NT2/D1 (cell line): ENCODE measurements at regions not wholly inside any gene's neighbourhood (a gene's known extent, or its start where the extent isn't known, plus 50 kb on each side); places are given as distances from the start of the nearest gene placed in this dataset.

Source experiments
- DNase-seq: peaks from one replicate; pipeline ENCODE4 v3.0.0-alpha.2; 2011; ENCODE audit warnings: low read depth, low spot score
- H3K27me3 ChIP-seq: 2 replicates; pipeline ENCODE4 v1.6.0; 2011; ENCODE audit warnings: mild to moderate bottlenecking; ENCODE audit not compliant: insufficient read length, insufficient read depth
- H3K36me3 ChIP-seq: 2 replicates; pipeline ENCODE4 v1.6.1; 2011; ENCODE audit warnings: mild to moderate bottlenecking, low read length, mixed read lengths; ENCODE audit not compliant: insufficient read depth, insufficient read length
- H3K4me1 ChIP-seq: 2 replicates; pipeline ENCODE4 v1.5.1; 2011; ENCODE audit not compliant: insufficient read depth, insufficient read length
- H3K4me3 ChIP-seq: 2 replicates; pipeline ENCODE4 v1.5.1; 2011; ENCODE audit warnings: low read depth; ENCODE audit not compliant: insufficient read length
- H3K9ac ChIP-seq: 2 replicates; pipeline ENCODE4 v1.6.0; 2011; ENCODE audit warnings: low read depth; ENCODE audit not compliant: insufficient read length
- H3K9me3 ChIP-seq: 2 replicates; pipeline ENCODE4 v1.5.1; 2011; ENCODE audit warnings: mild to moderate bottlenecking, low read length; ENCODE audit not compliant: insufficient read depth
- SUZ12 ChIP-seq: IDR thresholded peaks from 2 replicates; pipeline ENCODE4 v1.6.1; 2011; ENCODE audit not compliant: insufficient read length, insufficient read depth; ENCODE audit errors: extremely low read depth
- YY1 ChIP-seq: IDR thresholded peaks from 2 replicates; pipeline ENCODE4 v1.6.1; 2011; ENCODE audit not compliant: insufficient read length, insufficient read depth
- ZNF274 ChIP-seq: IDR thresholded peaks from 2 replicates; pipeline ENCODE4 v1.6.1; 2011; ENCODE audit warnings: mild to moderate bottlenecking, low read depth, low read length

GRCh38 chr2:107669335-107669734, 157.4 kb upstream of the RGPD4 start:
- no peaks in the 10 kb centered on the region for H3K27me3 ChIP-seq
- H3K4me1 ChIP-seq: no peaks in the 10 kb centered on the region
- H3K9ac ChIP-seq: no peak overlapping the region
- TF ChIP-seq SUZ12 (no peak), YY1 (no peak), ZNF274 (no peak)
- no peak for DNase-seq
- no peaks in the 10 kb centered on the region for H3K36me3 ChIP-seq
- no peak overlapping the region for H3K4me3 ChIP-seq
- peaks cover 10% of the 10 kb centered on the region; the same call in 1 of the 2 replicates for H3K9me3 ChIP-seq

GRCh38 chr2:107681936-107682335, 144.8 kb upstream of the RGPD4 start:
- Histone ChIP-seq H3K27me3 (no peaks in the 10 kb centered on the region), H3K9ac (no peak overlapping the region), H3K9me3 (no peaks in the 10 kb centered on the region), H3K4me3 (no peak overlapping the region), H3K4me1 (no peaks in the 10 kb centered on the region), H3K36me3 (no peaks in the 10 kb centered on the region)
- no peak for DNase-seq
- no peak for TF ChIP-seq SUZ12
- no peak for TF ChIP-seq YY1

- TF ChIP-seq YY1 (no peak), SUZ12 (no peak), ZNF274 (no peak)
- H3K27me3 ChIP-seq: no peaks in the 10 kb centered on the region
- no peak overlapping the region for H3K9ac ChIP-seq
- no peaks in the 10 kb centered on the region for H3K9me3 ChIP-seq
- H3K36me3 ChIP-seq: no peaks in the 10 kb centered on the region
- H3K4me3 ChIP-seq: no peak overlapping the region
- H3K4me1 ChIP-seq: no peaks in the 10 kb centered on the region
- DNase-seq: no peak
These were observed 142.3 kb upstream of the RGPD4 start for GRCh38 chr2:107684421-107684820.

GRCh38 chr2:107685421-107685986, 141.2 kb upstream of the RGPD4 start:
- no peaks in the 10 kb centered on the region for H3K9me3 ChIP-seq
- H3K4me1 ChIP-seq: no peaks in the 10 kb centered on the region
- no peak for TF ChIP-seq ZNF274
- no peak for TF ChIP-seq YY1
- no peak for TF ChIP-seq SUZ12
- H3K27me3 ChIP-seq: no peaks in the 10 kb centered on the region
- no peak overlapping the region for H3K9ac ChIP-seq
- H3K36me3 ChIP-seq: no peaks in the 10 kb centered on the region
- DNase-seq: no peak
- H3K4me3 ChIP-seq: no peak overlapping the region

- no peak overlapping the region for H3K4me3 ChIP-seq
- no peak overlapping the region for H3K9ac ChIP-seq
These were observed 139.6 kb upstream of the RGPD4 start for GRCh38 chr2:107687073-107687472.

GRCh38 chr2:107688135-107688534, 138.6 kb upstream of the RGPD4 start:
- no peaks in the 10 kb centered on the region for H3K27me3 ChIP-seq
- H3K9me3 ChIP-seq: no peaks in the 10 kb centered on the region
- H3K36me3 ChIP-seq: no peaks in the 10 kb centered on the region
- no peaks in the 10 kb centered on the region for H3K4me1 ChIP-seq
- DNase-seq: no peak
- H3K4me3 ChIP-seq: no peak overlapping the region
- TF ChIP-seq ZNF274: no peak
- TF ChIP-seq SUZ12: no peak
- no peak for TF ChIP-seq YY1
- no peak overlapping the region for H3K9ac ChIP-seq

More at GRCh38 chr2:107687073-107687472, 139.6 kb upstream of the RGPD4 start:
- Histone ChIP-seq H3K36me3 (no peaks in the 10 kb centered on the region), H3K27me3 (no peaks in the 10 kb centered on the region), H3K4me1 (no peaks in the 10 kb centered on the region), H3K9me3 (no peaks in the 10 kb centered on the region)
- DNase-seq: no peak
- TF ChIP-seq YY1 (no peak), ZNF274 (no peak), SUZ12 (no peak)

- Histone ChIP-seq H3K9ac (no peak overlapping the region), H3K36me3 (no peaks in the 10 kb centered on the region), H3K4me3 (no peak overlapping the region), H3K4me1 (no peaks in the 10 kb centered on the region), H3K27me3 (no peaks in the 10 kb centered on the region), H3K9me3 (no peaks in the 10 kb centered on the region)
- no peak for DNase-seq
- TF ChIP-seq SUZ12 (no peak), ZNF274 (no peak), YY1 (no peak)
These were observed 133.1 kb upstream of the RGPD4 start for GRCh38 chr2:107693604-107694003.

- no peaks in the 10 kb centered on the region for H3K4me1 ChIP-seq
- no peaks in the 10 kb centered on the region for H3K9me3 ChIP-seq
- no peak overlapping the region for H3K9ac ChIP-seq
- no peaks in the 10 kb centered on the region for H3K36me3 ChIP-seq
- no peak for DNase-seq
- TF ChIP-seq YY1: no peak
- TF ChIP-seq SUZ12: no peak
- no peak for TF ChIP-seq ZNF274
- H3K4me3 ChIP-seq: no peak overlapping the region
- H3K27me3 ChIP-seq: no peaks in the 10 kb centered on the region
These were observed 132.0 kb upstream of the RGPD4 start for GRCh38 chr2:107694667-107695066.
